Thyroid gland (tissue), 4 donors: ENCODE measurements at regions not wholly inside any gene's neighbourhood (a gene's known extent, or its start where the extent isn't known, plus 50 kb on each side); places are given as distances from the start of the nearest gene placed in this dataset.

ENCODE experiments used
- DNase-seq, 2 donors: peaks; one replicate each; pipeline ENCODE4 v3.0.0-alpha.2; 2019
- H3K27ac ChIP-seq, 3 donors: fragments of 200-600 bp; sonication (generic); 1 replicate in 2 of 3; 2 replicates in 1 of 3; pipeline ENCODE4 v1.5.1; 2016 to 2019; ENCODE audit warnings: mild to moderate bottlenecking in 1 of 3, moderate library complexity in 1 of 3
- H3K27me3 ChIP-seq: fragments of 200-600 bp; sonication (generic); one replicate; pipeline ENCODE4 v1.5.1; 2019
- H3K36me3 ChIP-seq, 2 donors: fragments of 200-600 bp; sonication (generic); one replicate each; pipeline ENCODE4 v1.5.1; 2016 to 2019
- H3K4me1 ChIP-seq, 2 donors: fragments of 200-600 bp; sonication (generic); one replicate each; pipeline ENCODE4 v1.5.1; 2017 to 2019
- H3K4me3 ChIP-seq, 3 donors: fragments of 200-600 bp; sonication (generic); replicated peaks in 1 of 3; 1 replicate in 2 of 3; 2 replicates in 1 of 3; pipeline ENCODE4 v1.5.1; 2016; ENCODE audit warnings: mild to moderate bottlenecking in 1 of 3
- H3K9me3 ChIP-seq: fragments of 200-600 bp; sonication (generic); one replicate; pipeline ENCODE4 v1.5.1; 2017
- POLR2A ChIP-seq, 2 donors: fragments of 450-650 bp; IDR thresholded peaks; one replicate each; pipeline ENCODE4 v1.6.1; 2017; ENCODE audit warnings: antibody characterized with exemption in 2 of 2, mild to moderate bottlenecking in 2 of 2, moderate library complexity in 1 of 2
- WGBS, 2 donors: methylation state at CpG; one replicate each; pipeline ENCODE4 v1.1.5; 2017; 5-methylcytosine and 5-hydroxymethylcytosine counted together
- intact Hi-C: fragments of 100-400 bp; cut with DNase I; formaldehyde crosslinking; loops from one replicate; pipeline ENCODE4 v1.15.1; 2023
- TF ChIP-seq, protein P1 (sequence below), 6 experiments: fragments of 200-600 bp in 3 of 6; fragments of 450-650 bp in 3 of 6; sonication (generic) in 3 of 6; IDR thresholded peaks; one replicate each; pipeline ENCODE4 v1.5.1; 2016 to 2019; ENCODE audit warnings: antibody characterized with exemption in 6 of 6, mild to moderate bottlenecking in 2 of 6, inconsistent platforms in 1 of 6, moderate library complexity in 1 of 6

DNA sequence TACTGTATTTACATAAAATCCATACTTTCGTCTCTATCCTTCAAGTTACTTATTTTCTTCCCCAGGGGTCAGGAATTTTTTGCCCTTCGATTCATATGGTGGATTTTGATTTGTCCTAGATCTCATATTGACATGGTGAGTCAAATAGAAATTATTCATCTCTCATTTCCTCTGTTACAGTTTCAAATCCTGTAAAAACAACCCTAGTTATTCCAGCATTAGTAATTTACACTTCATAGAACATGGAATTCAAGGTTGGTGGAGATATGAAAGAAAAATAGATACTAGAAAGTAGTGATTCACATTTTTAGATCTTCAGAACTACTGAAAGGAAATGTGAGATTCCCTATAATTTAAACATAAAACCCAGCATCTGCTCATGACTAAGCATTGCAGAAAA lies 1331.0 kb upstream of the CDH9 start:
- Histone ChIP-seq H3K27me3 (no peaks in the 10 kb centered on the region), H3K36me3 (no peaks in the 10 kb centered on the region), H3K4me3 (no peak overlapping the region), H3K9me3 (no peaks in the 10 kb centered on the region), H3K4me1 (no peaks in the 10 kb centered on the region), H3K27ac (no peak overlapping the region)
- intact Hi-C loops = no loop called here
- WGBS, 2 donors = 84 to 85% methylated on average over 2 of the region's 2 CpGs
- DNase-seq = no peak
- TF ChIP-seq POLR2A (IDR thresholded peaks at IDR 0.05) = no peak
- TF ChIP-seq, protein P1, sequence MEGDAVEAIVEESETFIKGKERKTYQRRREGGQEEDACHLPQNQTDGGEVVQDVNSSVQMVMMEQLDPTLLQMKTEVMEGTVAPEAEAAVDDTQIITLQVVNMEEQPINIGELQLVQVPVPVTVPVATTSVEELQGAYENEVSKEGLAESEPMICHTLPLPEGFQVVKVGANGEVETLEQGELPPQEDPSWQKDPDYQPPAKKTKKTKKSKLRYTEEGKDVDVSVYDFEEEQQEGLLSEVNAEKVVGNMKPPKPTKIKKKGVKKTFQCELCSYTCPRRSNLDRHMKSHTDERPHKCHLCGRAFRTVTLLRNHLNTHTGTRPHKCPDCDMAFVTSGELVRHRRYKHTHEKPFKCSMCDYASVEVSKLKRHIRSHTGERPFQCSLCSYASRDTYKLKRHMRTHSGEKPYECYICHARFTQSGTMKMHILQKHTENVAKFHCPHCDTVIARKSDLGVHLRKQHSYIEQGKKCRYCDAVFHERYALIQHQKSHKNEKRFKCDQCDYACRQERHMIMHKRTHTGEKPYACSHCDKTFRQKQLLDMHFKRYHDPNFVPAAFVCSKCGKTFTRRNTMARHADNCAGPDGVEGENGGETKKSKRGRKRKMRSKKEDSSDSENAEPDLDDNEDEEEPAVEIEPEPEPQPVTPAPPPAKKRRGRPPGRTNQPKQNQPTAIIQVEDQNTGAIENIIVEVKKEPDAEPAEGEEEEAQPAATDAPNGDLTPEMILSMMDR (IDR thresholded peaks at IDR 0.05) = no peak

DNA sequence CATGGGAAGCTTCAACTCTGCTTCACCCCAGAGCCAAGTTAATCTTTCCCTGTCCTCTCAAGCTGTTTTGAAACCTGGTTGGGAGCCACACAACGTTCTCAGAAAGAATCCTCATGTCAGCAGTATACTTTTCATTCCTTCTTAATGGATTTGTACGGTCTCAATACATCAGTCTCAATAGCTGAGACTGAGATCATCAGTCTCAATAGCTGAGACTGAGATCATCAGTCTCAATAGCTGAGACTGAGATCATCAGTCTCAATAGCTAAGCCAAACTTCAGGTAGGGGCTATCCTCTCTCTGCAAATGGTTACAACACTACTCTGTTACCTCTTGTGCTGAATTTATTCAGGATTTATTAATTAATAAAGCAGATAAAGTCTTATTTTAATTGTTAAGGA lies 1317.4 kb upstream of the CDH9 start:
- no peaks in the 10 kb centered on the region for H3K36me3 ChIP-seq
- 23 to 43% methylated on average over 2 of the region's 2 CpGs for WGBS, 2 donors
- H3K27ac ChIP-seq = no peak overlapping the region
- no peak overlapping the region for H3K4me3 ChIP-seq
- no peaks in the 10 kb centered on the region for H3K9me3 ChIP-seq
- H3K4me1 ChIP-seq = no peaks in the 10 kb centered on the region
- no peak for DNase-seq
- TF ChIP-seq, protein P1 (IDR thresholded peaks at IDR 0.05) = no peak
- TF ChIP-seq POLR2A (IDR thresholded peaks at IDR 0.05) = no peak
- intact Hi-C loops = no loop called here
- H3K27me3 ChIP-seq = no peaks in the 10 kb centered on the region

DNA sequence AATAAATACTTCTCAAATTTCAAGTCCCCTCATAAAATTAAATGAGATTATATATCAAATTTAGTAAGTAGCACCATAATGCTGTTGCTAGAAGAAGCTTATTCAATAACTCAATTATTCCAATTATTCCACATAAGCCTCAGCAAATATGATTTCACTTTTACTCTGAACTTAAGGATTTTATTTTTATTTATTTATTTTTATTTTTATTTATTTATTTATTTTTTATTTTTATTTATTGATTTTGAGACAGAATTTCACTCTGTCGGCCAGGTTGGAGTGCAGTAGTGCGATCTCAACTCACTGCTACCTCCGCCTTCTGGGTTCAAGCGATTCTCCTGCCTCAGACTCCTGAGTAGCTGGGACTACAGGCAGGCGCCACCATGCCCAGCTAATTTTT lies 1308.3 kb upstream of the CDH9 start:
- Histone ChIP-seq H3K9me3 (no peaks in the 10 kb centered on the region), H3K27ac (no peak overlapping the region), H3K36me3 (no peaks in the 10 kb centered on the region), H3K27me3 (no peaks in the 10 kb centered on the region), H3K4me3 (no peak overlapping the region), H3K4me1 (no peaks in the 10 kb centered on the region)
- DNase-seq = no peak
- intact Hi-C loops = no loop called here
- WGBS, 2 donors = 93 to 96% methylated on average over 5 of the region's 5 CpGs
- no peak for TF ChIP-seq POLR2A (IDR thresholded peaks at IDR 0.05)
- TF ChIP-seq, protein P1 (IDR thresholded peaks at IDR 0.05) = no peak

DNA sequence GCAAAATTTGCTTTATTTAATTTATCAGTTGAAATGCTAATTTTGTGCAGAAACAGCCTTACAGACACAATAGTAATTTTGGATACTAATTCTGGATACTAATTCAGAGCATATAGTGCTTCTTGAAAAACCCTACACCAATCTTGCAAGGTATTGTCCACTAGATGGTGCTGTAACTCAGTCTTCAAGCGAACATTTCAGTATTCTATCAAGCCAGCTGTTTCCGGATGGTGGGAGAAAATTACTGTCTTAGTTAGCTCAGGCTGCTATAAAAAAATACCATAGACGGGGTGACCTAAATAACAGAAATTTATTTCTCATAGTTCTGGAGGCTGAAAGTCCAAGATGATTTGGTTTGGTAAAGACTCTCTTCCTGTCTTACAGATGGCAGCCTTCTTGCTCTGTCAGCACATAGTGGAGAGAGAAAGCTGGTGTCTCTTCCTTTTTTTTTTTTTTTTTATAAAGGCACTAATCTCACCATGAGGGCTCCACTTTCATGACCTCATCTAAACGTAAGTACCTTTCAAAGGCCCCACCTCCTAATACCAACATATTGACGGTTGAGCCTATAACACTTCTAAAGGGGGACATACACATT lies 1306.5 kb upstream of the CDH9 start:
- Histone ChIP-seq H3K4me3 (no peak overlapping the region), H3K27ac (no peak overlapping the region), H3K27me3 (no peaks in the 10 kb centered on the region), H3K9me3 (no peaks in the 10 kb centered on the region), H3K36me3 (no peaks in the 10 kb centered on the region), H3K4me1 (no peaks in the 10 kb centered on the region)
- DNase-seq = no peak
- WGBS, 2 donors = 36 to 47% methylated on average over 5 of the region's 5 CpGs
- intact Hi-C loops = no loop called here
- TF ChIP-seq POLR2A (IDR thresholded peaks at IDR 0.05) = no peak
- TF ChIP-seq, protein P1 (IDR thresholded peaks at IDR 0.05) = peak in 4 of 6 experiments; percentile 17 to 34 (median 26)

DNA sequence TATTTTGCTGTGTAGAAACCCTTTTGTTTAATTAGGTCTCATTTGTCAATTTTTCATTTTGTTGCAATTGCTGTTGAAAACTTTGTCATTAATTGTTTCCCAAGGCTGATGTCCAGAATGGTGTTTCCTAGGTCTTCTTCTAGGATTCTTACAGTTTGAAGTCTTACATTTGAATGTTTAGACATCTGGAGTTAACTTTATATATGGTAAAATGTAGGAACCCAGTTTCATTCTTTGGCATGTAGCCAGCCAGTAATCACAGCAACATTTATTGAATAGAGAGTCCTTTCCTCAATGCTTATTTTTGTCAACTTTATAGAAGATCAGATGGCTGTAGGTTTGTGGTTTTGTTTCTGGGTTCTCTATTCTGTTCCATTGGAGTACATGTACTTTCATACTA lies 1290.8 kb upstream of the CDH9 start:
- H3K36me3 ChIP-seq = no peaks in the 10 kb centered on the region
- TF ChIP-seq POLR2A (IDR thresholded peaks at IDR 0.05) = no peak
- TF ChIP-seq, protein P1 (IDR thresholded peaks at IDR 0.05) = no peak
- H3K9me3 ChIP-seq = no peaks in the 10 kb centered on the region
- H3K27me3 ChIP-seq = no peaks in the 10 kb centered on the region
- intact Hi-C loops = no loop called here
- no peak overlapping the region for H3K27ac ChIP-seq
- H3K4me3 ChIP-seq = no peak overlapping the region
- no peaks in the 10 kb centered on the region for H3K4me1 ChIP-seq
- no peak for DNase-seq
